ENCODE measurements at regions not wholly inside any gene's neighbourhood (a gene's known extent, or its start where the extent isn't known, plus 50 kb on each side); places are given as distances from the start of the nearest gene placed in this dataset.
A peak's percentile ranks its signal among the peaks of the same experiment; 100 is the strongest.
"Not testable (repeated sequence)": the region's sequence is repeated elsewhere in the genome, so short reads cannot be mapped to it uniquely, and the experiment has no call there.

DNA sequence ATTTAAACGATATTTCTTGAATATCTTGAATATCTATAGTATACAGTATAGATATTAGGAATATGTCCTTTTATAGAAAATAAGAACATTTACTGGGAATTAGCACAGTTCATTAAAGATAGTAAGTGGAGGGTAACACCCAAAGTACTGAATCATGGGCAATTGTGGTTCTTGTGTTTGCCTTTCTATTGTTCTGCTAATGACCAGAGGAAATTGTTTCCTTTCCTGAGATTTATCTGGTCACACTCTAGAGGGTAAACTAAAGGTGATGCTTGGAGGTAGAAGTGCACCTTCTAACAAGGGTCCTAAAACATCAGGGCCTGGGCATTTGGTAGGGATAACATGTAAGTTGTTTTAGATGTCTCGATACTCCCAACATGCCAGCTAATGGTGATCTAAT, 241.3 kb upstream of the SFRP2 start:
- no peak for DNase-seq

GRCh38 chr4:154029171-154029570, 240.3 kb upstream of the SFRP2 start:
- DNase-seq = no peak

DNA sequence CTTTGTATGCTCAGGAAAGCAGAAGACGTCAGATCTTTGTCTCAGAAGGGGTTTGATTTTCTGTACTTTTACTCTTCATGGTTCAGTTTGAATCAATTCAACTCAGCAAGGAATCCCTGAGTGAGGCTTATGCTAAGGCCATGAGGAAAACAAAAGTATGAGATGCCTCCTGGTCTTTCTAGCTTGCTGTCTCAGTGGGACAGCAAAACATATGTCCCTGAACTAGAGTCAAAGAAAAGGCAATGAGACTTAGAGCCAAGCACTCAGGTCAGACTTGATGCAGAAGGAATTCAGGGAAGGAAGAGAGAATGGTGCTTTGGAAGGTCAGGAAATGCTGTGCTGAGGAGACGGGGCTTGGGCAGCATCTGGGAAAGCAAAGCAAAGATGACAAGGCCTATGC, 236.2 kb upstream of the SFRP2 start:
- no peak for DNase-seq

GRCh38 chr4:154024097-154024694, 235.3 kb upstream of the SFRP2 start:
- DNase-seq = peak; percentile 47

DNA sequence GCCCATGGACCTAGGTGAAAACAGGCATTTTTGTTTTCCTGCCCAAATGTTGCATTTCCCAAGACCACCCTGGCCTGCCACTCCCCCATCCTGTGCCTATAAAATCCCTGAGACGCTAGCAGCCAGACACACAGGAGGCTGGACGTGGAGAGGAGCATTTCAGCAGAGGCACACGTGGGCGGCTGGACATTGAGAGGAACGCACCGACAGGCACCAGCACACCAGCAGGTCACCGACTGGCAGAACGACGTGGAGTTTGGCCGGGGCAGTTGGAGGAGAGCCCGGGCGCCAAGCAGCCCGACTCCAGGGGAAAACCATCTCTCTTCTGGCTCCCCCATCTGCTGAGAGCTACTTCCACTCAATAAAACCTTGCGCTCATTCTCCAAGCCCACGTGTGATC, 234.8 kb upstream of the SFRP2 start:
- DNase-seq = not testable (repeated sequence)

- no peak for DNase-seq
These were observed 230.9 kb upstream of the SFRP2 start for GRCh38 chr4:154019811-154020210.

DNA sequence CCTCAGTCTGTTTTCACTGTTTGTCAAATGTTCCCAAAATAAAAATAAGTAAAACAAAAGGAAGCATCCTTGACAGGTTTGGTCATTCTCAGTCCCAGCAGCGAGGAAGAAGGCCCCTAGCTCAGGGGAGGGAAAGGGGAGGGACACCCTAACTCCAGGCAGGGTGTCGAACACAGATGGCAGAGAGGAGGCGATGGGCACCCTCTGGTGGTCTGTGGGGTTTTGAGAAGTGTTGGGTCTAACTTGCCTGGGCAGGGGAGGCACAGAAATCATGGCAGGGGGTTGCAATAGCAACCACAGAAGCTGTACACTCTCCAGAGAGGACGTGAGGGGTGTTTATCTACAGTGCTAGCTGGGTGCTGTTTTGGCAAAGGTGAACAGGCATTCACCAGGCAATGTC, 229.8 kb upstream of the SFRP2 start:
- DNase-seq = no peak

DNA sequence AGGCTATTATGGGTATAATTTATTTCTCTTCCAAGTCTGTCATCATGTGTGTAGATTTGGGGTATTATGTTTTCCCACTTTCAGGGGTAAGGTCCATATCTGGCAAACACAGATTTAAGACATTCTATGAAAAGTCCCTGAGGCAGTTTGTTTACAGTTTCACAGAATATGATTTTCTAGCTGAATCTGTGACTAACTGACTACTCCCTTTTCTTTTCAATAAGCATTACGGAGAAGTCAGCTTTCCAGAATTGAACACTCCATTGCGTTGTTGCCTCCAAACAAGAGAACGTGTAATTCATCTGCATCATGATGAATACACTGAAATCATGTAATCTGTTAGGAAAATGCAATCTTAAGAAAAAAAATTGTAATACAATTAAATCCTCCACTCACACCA, 226.7 kb upstream of the SFRP2 start:
- DNase-seq = no peak

- DNase-seq = no peak
These were observed 225.8 kb upstream of the SFRP2 start for GRCh38 chr4:154014407-154015321.

GRCh38 chr4:154013576-154013975, 224.7 kb upstream of the SFRP2 start:
- DNase-seq = no peak

- no peak for DNase-seq
These were observed 221.5 kb upstream of the SFRP2 start for GRCh38 chr4:154010371-154010770.

- DNase-seq = no peak
These were observed 220.9 kb upstream of the SFRP2 start for GRCh38 chr4:154009788-154010187.

- DNase-seq = no peak
These were observed 220.3 kb upstream of the SFRP2 start for GRCh38 chr4:154009191-154009590.

- DNase-seq = no peak
These were observed 216.3 kb upstream of the SFRP2 start for GRCh38 chr4:154005171-154005520.

- no peak for DNase-seq
These were observed 215.8 kb upstream of the SFRP2 start for GRCh38 chr4:154004507-154005170.

DNA sequence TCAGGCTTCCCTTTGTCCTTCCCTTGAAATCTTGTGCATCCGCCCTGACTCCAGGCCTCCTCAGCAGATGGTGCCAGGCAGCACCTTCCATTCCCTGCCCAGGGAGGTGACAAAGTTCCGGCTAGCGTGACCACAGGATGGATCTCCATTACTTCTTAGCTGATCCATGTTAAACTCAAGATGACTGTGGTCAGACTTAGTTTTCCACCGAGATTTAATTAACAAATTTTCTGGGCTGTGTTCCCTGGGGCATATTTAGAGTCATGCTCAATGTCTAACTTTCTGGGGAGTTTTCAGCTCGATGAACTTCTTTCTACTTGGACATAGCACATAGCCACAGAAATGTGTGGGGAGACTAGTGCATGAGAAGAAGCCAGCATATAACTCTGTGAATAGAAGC, 215.1 kb upstream of the SFRP2 start:
- DNase-seq = no peak

DNA sequence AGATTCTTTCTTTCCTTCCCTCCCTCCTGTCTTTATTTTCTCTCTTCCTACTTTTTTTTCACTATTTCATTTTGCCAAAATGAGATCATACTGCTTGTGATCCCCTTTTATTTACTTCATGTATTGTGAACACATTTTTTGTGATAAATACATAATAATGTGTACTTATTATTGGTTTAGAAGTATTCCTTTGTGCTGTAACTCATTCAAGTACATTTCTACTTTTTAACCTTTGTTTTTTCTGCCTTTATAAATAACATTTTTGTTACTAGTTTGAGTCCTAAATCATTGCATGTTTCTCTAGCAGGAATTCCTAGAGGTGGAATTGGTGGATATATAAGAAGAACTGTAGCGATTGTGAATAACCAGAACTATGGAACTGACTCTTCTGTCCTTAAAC, 214.5 kb upstream of the SFRP2 start:
- DNase-seq = no peak

DNA sequence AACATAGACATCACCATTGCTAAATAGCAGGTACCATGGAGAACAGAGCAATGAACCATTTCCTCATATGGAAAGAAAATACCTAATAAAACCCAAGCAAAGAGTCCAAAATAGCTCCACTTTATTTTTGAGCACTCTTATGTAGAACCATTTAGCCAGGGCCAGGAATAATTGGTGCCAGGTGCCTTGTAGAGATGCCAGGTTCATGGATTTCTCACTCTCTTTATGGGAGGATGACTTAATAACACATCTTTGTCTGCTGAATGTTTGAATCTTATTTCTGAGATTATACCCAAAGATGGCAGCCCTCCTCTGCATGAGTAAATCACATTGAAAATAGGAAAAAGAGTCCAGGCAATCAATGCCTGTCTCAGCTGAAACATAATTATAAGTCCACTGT, 212.3 kb upstream of the SFRP2 start:
- no peak for DNase-seq

GRCh38 chr4:153997516-153997915, 208.6 kb upstream of the SFRP2 start:
- DNase-seq = no peak

DNA sequence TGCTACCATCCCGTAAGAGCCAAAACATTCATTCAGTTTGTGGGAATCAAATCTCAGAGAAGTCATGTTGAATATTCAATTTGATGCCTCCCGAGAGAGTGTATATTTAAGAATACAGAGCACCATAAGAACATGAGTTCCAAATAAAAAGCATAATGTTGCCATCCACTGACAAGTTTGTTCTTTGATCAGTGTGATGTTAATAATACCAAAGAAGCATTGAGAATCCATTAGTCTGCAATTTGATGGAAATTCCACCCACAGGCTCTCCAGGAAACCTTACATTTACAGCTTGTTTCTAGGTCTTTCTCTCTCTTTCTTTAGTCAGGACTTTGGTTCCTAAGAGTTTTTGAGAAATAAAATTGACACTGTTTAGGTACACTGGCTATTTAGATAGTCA, 200.6 kb upstream of the SFRP2 start:
- DNase-seq = no peak

DNA sequence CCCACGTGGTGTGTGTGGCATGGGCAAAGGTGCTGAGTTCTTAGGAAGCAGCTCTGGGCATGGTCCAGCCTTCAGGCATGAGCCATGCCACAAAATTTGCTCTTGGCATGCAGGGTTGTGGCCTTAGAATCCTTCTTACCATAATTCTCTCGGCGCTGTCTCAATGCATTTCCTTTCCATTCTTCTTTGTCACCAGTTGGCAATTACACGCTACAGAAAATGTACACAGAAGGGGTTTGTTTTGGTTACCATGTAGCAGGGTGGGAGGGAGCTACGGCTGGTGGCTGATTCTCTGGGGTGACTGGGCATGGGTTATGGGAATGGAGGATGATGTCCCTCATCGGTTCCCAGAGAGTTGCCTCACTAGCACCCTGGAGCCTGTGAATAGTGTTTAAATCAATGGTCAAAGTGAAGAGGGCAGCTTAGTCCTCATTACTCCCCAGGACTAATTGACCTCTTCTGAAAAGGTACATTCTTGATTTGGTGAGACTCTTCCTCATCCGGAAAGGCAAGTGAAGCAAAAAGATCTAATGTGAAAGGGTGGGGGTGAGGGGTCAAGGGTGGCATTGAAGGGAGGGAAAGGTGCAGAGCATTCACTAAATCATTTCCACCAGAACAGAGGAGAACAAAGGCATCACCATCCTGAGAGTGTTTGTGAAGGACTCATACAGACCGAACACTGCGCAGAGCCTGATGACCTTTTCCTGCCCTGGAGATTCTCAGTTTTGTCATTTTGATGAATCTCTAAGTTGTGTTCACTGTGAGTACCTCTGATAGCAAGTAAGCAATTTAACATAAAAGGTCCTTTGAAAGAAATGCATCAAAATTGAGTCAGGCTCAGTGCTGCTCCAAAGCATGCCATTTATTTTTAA, 199.8 kb upstream of the SFRP2 start:
- DNase-seq = no peak

DNA sequence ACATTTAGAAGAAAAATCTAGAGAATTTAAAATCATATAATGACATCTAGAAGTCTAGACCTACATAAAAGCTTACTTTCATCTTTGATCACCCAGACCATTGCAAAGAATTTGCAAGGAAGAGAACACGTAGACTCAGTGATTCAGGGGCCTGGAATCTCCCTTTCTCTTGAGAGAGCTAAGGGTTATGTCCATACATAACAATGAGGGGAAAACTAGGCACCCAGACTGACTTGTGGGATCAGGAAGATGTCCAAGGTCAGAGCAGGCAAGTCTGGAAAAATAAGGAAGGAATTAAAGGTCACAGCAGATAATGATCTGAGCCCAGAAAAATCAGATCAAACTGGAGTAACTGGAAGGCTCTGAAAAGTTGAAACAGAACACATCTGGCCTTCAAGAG, 198.4 kb upstream of the SFRP2 start:
- no peak for DNase-seq

DNA sequence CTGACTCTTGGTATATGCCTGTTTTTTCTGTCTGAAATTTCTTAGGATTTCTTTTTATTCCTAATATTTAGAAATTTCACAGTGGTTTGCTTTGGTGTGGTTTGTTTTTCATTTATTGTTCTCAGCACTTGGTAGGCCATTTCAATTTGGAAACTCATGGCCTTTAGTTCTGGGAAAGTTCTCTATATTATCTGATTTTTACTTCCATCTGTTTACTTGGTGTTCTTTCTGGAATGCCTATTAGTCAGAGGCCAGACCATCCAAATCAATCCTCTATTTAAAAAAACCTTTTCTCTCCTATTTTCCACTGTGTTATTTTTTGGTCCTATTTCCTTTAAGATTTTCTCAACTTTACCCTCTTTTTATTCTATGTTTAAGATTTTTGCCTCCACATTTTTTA, 188.1 kb upstream of the SFRP2 start:
- DNase-seq = no peak

Measured in OCI-M1 (cell line).